ENCODE measurements at regions not wholly inside any gene's neighbourhood (a gene's known extent, or its start where the extent isn't known, plus 50 kb on each side); places are given as distances from the start of the nearest gene placed in this dataset.

GRCh38 chr4:127575888-127576287 lies 56.9 kb upstream of the INTU start:
- Histone ChIP-seq H3K4me2 (ENCODE audit: control insufficient read depth, insufficient read depth) (no peak overlapping the region), H3K9me3 (replicated peaks; ENCODE audit: control insufficient read depth, insufficient read depth, low read length) (no peaks in the 10 kb centered on the region), H3K27me3 (replicated peaks in 1 of 2; ENCODE audit: control insufficient read depth in 2 of 2, insufficient read depth in 2 of 2, low read length in 1 of 2) (no peaks in the 10 kb centered on the region; a peak in 1 of 4 replicates), H2AFZ (ENCODE audit: control insufficient read depth, low read depth, low read length) (no peak overlapping the region), H3K4me3 (no peak overlapping the region), H3K27ac (ENCODE audit: control insufficient read depth, insufficient read depth) (no peak overlapping the region), H3K9ac (ENCODE audit: control insufficient read depth, insufficient read depth, low read length) (no peak overlapping the region), H3K79me2 (ENCODE audit: control insufficient read depth, insufficient read depth, low read length) (no peaks in the 10 kb centered on the region), H4K20me1 (ENCODE audit: control insufficient read depth, insufficient read depth) (no peaks in the 10 kb centered on the region), H3K36me3 (ENCODE audit: control insufficient read depth in 2 of 2, insufficient read depth in 2 of 2, low read length in 1 of 2) (no peaks in the 10 kb centered on the region), H3K4me1 (ENCODE audit: control insufficient read depth, insufficient read depth, low read length) (no peaks in the 10 kb centered on the region)
- FAIRE-seq (no peak), DNase-seq (ENCODE audit: low read depth, low spot score) (no peak), ATAC-seq (no peak)
- ChIA-PET RAD21 (ENCODE audit: unreplicated experiment) (no interaction called here), POLR2A (no interaction called here), CTCF (no interaction called here), SMC1A (ENCODE audit: uncharacterized antibody, unreplicated experiment) (no interaction called here)
- no TSS peak for BruUV-seq (replicated peaks)
- TF ChIP-seq CTCF (IDR thresholded peaks at IDR 0.05 in 2 of 3, conservative IDR thresholded peaks at IDR 0.05 in 1 of 3; ENCODE audit: control insufficient read depth in 2 of 3, extremely low read depth in 1 of 3, insufficient read depth in 1 of 3, low read depth in 3 of 3, low read length in 3 of 3) (no peak), PML (IDR thresholded peaks at IDR 0.05; ENCODE audit: low read length) (no peak), MLLT1 (IDR thresholded peaks at IDR 0.05) (no peak), CBX3 (IDR thresholded peaks at IDR 0.05; ENCODE audit: borderline replicate concordance, low read depth) (no peak), CHD4 (IDR thresholded peaks at IDR 0.05) (no peak), CHD2 (IDR thresholded peaks at IDR 0.05; ENCODE audit: borderline replicate concordance, low read depth, low read length) (no peak), HDGF (IDR thresholded peaks at IDR 0.05) (no peak), NR2C1 (IDR thresholded peaks at IDR 0.05) (no peak), SREBF2 (IDR thresholded peaks at IDR 0.05; ENCODE audit: low read length) (no peak), YY1 (IDR thresholded peaks at IDR 0.05; ENCODE audit: low read depth, low read length) (no peak), ZBTB4 (CRISPR knock-in tag; IDR thresholded peaks at IDR 0.05) (no peak), PAX5 (IDR thresholded peaks at IDR 0.05; ENCODE audit: borderline replicate concordance, low read depth, low read length) (no peak), IRF3 (IDR thresholded peaks at IDR 0.05) (no peak), BHLHE40 (IDR thresholded peaks at IDR 0.05; ENCODE audit: borderline replicate concordance in 1 of 2, low read depth in 2 of 2, low read length in 1 of 2) (no peak), RELB (IDR thresholded peaks at IDR 0.05; ENCODE audit: low read depth) (no peak), TAF1 (IDR thresholded peaks at IDR 0.05; ENCODE audit: borderline replicate concordance, low read depth, low read length) (no peak), MTA2 (IDR thresholded peaks at IDR 0.05; ENCODE audit: low read depth) (no peak)
- intact Hi-C loops (cut with micrococcal nuclease; ENCODE audit: unreplicated experiment) (no loop called here), in situ Hi-C loops (cut with MboI) (no loop called here)
- 37% methylated on average over 2 of the region's 2 CpGs for WGBS (ENCODE audit: insufficient coverage, insufficient replicate concordance, low lambda C conversion rate, missing lambda C conversion rate)
